KG1 (cell line): ENCODE measurements at regions not wholly inside any gene's neighbourhood (a gene's known extent, or its start where the extent isn't known, plus 50 kb on each side); places are given as distances from the start of the nearest gene placed in this dataset.

Experiments used
- DNase-seq: peaks from one replicate; lab custom pipeline; 2025; lab: John Stamatoyannopoulos, UW

GRCh38 chrX:88424071-88424470 is 323.0 kb upstream of the CPXCR1 start:
- DNase-seq: no peak

- DNase-seq: no peak
Observed at GRCh38 chrX:88424541-88424940, 322.5 kb upstream of the CPXCR1 start.

GRCh38 chrX:88425739-88426138 is 321.3 kb upstream of the CPXCR1 start:
- no peak for DNase-seq

GRCh38 chrX:88437563-88437962 is 309.5 kb upstream of the CPXCR1 start:
- DNase-seq: no peak

- no peak for DNase-seq
Observed at GRCh38 chrX:88438209-88438608, 308.8 kb upstream of the CPXCR1 start.

- DNase-seq: no peak
Observed at GRCh38 chrX:88439935-88440334, 307.1 kb upstream of the CPXCR1 start.
